ENCODE measurements at regions not wholly inside any gene's neighbourhood (a gene's known extent, or its start where the extent isn't known, plus 50 kb on each side); places are given as distances from the start of the nearest gene placed in this dataset.

GRCh38 chr14:25848601-25849000, 749.2 kb downstream of the NOVA1 start:
- H3K27ac ChIP-seq = no peak overlapping the region
- WGBS, 2 donors = 64 to 65% methylated on average over 2 of the region's 2 CpGs
- no peaks in the 10 kb centered on the region for H3K27me3 ChIP-seq
- intact Hi-C loops (cut with DNase I; ENCODE audit: low total_unique reads) = no loop called here
- H3K4me1 ChIP-seq = no peaks in the 10 kb centered on the region
- no peaks in the 10 kb centered on the region for H3K9me3 ChIP-seq
- H3K4me3 ChIP-seq = no peak overlapping the region
- DNase-seq = no peak
- TF ChIP-seq CTCF (IDR thresholded peaks at IDR 0.05) = no peak
- no peak for TF ChIP-seq POLR2A (IDR thresholded peaks at IDR 0.05)
- H3K36me3 ChIP-seq (ENCODE audit: low read depth, missing control alignments) = no peaks in the 10 kb centered on the region

DNA sequence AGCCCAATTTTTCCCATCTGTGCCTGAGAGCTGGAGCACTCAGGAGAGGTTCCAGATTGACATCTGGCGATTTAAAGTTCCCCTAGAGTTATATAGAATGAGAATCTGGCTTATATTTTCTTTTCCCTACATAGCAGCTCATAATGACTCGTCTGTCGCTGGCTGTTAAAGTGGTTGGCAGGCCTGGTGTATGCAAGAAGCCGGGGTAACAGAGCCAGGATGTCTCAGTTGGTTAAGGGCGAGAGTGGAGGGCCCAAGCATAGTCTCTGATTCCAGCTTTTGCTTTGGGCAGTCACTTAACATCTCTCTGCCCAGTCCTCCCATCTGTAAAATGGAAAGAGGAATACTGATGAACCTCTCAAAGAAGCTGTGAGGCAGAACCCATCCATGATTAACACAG, 751.6 kb downstream of the NOVA1 start:
- Histone ChIP-seq H3K36me3 (ENCODE audit: low read depth, missing control alignments) (no peaks in the 10 kb centered on the region), H3K4me3 (no peak overlapping the region), H3K27me3 (no peaks in the 10 kb centered on the region), H3K27ac (no peak overlapping the region), H3K9me3 (no peaks in the 10 kb centered on the region), H3K4me1 (no peaks in the 10 kb centered on the region)
- intact Hi-C loops (cut with DNase I; ENCODE audit: low total_unique reads) = no loop called here
- WGBS, 2 donors = 94 to 95% methylated on average over 5 of the region's 5 CpGs
- TF ChIP-seq POLR2A (IDR thresholded peaks at IDR 0.05) (no peak), CTCF (IDR thresholded peaks at IDR 0.05) (no peak)
- no peak for DNase-seq

- H3K36me3 ChIP-seq (ENCODE audit: low read depth, missing control alignments) = no peaks in the 10 kb centered on the region
- no peak overlapping the region for H3K4me3 ChIP-seq
- TF ChIP-seq CTCF (IDR thresholded peaks at IDR 0.05) (no peak), POLR2A (IDR thresholded peaks at IDR 0.05) (no peak)
- H3K9me3 ChIP-seq = no peaks in the 10 kb centered on the region
- 79 to 84% methylated on average over 5 of the region's 5 CpGs for WGBS, 2 donors
- no peak for DNase-seq
- intact Hi-C loops (cut with DNase I; ENCODE audit: low total_unique reads) = no loop called here
- H3K27ac ChIP-seq = no peak overlapping the region
- no peaks in the 10 kb centered on the region for H3K27me3 ChIP-seq
- no peaks in the 10 kb centered on the region for H3K4me1 ChIP-seq
Measured at GRCh38 chr14:25843481-25844470, 754.1 kb downstream of the NOVA1 start.

DNA sequence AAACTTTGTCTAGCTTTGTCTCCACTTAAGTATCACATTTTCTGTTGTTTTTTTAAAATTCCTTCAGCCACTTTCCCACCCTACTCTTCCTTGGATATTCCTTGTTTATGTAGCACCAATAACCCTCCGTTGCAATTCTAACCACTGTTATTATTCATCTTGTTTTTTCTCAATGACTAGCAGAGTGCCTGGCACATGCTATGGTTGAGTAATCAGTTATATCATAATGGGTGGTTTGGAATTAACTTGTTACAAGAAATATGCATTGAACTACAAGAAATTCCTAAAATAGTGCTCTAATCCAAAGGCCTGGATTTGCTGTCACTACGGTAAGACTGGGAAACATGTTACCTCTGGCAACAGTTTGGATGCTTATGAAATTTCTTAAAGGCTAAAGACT, 756.6 kb downstream of the NOVA1 start:
- H3K27ac ChIP-seq = no peak overlapping the region
- H3K4me1 ChIP-seq = no peaks in the 10 kb centered on the region
- TF ChIP-seq POLR2A (IDR thresholded peaks at IDR 0.05) (no peak), CTCF (IDR thresholded peaks at IDR 0.05) (no peak)
- no peaks in the 10 kb centered on the region for H3K27me3 ChIP-seq
- 95 to 97% methylated on average over 2 of the region's 2 CpGs for WGBS, 2 donors
- no peaks in the 10 kb centered on the region for H3K36me3 ChIP-seq (ENCODE audit: low read depth, missing control alignments)
- no peak overlapping the region for H3K4me3 ChIP-seq
- intact Hi-C loops (cut with DNase I; ENCODE audit: low total_unique reads) = no loop called here
- no peak for DNase-seq
- H3K9me3 ChIP-seq = no peaks in the 10 kb centered on the region

DNA sequence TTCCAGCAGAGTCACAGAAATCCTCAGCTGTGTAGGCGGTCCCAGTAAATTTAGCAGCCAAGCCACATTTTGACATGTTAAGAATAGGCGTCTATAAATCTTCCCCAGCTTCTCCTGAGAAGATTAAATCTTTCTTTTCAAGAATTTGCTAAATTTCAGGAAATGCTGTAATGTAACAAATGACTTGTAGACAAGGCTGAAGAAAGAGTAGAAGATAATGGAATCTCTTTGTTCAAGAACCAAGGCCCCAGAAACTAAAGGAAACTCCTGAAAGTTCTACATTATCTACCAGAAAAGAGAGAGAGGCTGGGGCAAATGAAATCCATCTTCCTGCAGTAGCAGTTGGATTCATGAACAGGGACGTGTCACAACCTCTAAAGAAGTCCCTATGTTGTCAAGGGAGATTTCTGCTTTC, 760.3 kb downstream of the NOVA1 start:
- H3K4me1 ChIP-seq = no peaks in the 10 kb centered on the region
- WGBS, 2 donors = 62 to 78% methylated on average over 3 of the region's 3 CpGs
- TF ChIP-seq POLR2A (IDR thresholded peaks at IDR 0.05) (no peak), CTCF (IDR thresholded peaks at IDR 0.05) (no peak)
- H3K27me3 ChIP-seq = no peaks in the 10 kb centered on the region
- no peaks in the 10 kb centered on the region for H3K9me3 ChIP-seq
- no peak overlapping the region for H3K4me3 ChIP-seq
- no peaks in the 10 kb centered on the region for H3K36me3 ChIP-seq (ENCODE audit: low read depth, missing control alignments)
- intact Hi-C loops (cut with DNase I; ENCODE audit: low total_unique reads) = no loop called here
- DNase-seq = no peak
- no peak overlapping the region for H3K27ac ChIP-seq
